GM20000 (cell line): ENCODE measurements at regions not wholly inside any gene's neighbourhood (a gene's known extent, or its start where the extent isn't known, plus 50 kb on each side); places are given as distances from the start of the nearest gene placed in this dataset.

ENCODE experiments used
- DNase-seq: peaks from one replicate; pipeline ENCODE4 v3.0.0; 2012; ENCODE audit warnings: low spot score
- TF ChIP-seq, protein P1 (sequence below): IDR thresholded peaks from 2 replicates; pipeline ENCODE4 v1.5.1; 2012; ENCODE audit warnings: mild to moderate bottlenecking, control low read depth; ENCODE audit errors: extremely low read depth, missing control alignments

DNA sequence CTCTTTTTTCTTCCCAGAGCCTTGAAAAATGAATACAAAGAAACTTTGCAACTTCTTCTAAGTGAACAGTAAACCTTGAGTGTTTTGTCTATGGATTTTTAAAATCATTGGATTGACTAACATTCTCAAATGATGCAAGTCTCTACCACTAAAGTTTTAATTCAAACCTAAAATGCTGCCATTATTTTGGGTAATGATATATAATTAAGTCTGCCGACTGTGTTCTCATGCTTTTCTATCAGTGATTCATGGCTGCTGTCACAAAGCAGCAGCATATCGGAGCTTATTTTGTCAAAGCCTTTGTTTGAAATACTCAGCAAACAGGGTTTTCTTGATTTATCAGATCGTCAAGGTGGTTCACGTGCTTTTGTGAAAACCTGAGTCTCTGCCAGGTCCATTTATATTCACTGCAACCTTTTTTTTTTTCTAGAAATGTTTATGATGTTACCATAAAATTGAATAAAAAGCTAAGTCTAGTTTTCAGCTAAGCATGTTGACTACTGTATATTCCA, 96.3 kb downstream of the GJA1 start:
- TF ChIP-seq, protein P1, sequence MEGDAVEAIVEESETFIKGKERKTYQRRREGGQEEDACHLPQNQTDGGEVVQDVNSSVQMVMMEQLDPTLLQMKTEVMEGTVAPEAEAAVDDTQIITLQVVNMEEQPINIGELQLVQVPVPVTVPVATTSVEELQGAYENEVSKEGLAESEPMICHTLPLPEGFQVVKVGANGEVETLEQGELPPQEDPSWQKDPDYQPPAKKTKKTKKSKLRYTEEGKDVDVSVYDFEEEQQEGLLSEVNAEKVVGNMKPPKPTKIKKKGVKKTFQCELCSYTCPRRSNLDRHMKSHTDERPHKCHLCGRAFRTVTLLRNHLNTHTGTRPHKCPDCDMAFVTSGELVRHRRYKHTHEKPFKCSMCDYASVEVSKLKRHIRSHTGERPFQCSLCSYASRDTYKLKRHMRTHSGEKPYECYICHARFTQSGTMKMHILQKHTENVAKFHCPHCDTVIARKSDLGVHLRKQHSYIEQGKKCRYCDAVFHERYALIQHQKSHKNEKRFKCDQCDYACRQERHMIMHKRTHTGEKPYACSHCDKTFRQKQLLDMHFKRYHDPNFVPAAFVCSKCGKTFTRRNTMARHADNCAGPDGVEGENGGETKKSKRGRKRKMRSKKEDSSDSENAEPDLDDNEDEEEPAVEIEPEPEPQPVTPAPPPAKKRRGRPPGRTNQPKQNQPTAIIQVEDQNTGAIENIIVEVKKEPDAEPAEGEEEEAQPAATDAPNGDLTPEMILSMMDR = no peak
- DNase-seq = no peak

DNA sequence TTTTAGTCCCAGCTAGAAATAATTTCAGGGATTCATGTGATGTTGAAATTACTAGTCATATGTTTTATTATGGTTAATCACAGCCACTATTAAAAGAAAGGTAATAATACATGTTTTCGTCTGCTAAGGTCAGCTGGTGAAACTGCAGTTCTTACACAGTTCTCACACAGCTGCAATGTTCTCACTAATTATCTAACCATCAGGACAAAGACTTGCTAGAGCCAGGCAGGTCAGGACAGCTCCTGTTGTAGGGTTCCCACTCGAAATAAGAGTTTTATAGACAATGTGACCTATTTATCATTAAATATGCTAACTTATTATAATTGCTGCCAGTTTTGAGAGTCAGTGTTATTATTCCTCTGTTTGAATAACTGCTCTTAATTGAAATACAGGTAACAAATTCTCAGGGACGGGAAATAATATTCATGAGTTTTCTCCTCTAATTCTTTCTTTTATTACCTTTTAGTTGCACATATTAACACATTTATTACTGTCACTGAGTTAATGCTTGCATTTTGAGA, 97.9 kb downstream of the GJA1 start:
- no peak for DNase-seq
- TF ChIP-seq, protein P1 = no peak

DNA sequence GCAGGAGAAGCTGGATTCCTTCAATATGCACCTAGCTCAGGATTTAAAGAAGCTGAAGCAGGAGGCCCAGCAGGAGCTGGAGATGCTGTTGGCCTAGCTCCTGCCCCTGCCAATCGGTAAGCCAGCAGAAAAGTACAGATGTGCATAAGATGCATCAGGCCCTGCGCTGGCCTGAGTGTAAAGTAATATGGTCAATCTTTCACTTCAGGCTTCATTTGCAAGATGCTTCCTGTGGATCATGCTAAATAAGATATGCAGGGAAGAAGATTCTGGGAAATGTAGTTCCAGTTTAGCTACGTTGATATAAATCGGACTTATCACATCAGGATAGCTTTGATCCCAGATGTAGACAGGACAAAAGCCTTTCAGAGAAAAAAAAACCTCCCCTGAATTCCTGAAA, 100.3 kb downstream of the GJA1 start:
- TF ChIP-seq, protein P1 = no peak
- no peak for DNase-seq

DNA sequence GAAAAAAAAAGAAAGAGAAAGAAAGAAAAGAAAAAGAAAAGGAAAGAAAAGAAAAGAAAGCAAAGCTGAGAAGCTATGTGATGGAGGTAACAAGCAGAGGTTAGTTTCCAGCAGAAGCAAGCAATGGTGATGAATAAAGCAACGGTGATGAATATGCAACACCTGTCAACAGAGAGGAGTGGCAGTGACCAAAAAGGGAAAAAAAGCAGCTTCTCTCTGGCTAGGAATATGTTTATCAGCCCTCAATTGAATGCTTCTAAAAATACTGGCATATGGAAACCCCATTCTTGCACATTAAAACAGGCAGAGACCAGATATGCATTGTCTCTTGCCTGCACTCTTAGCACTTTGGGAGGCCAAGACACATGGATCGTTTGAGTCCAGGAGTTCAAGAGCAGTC, 100.9 kb downstream of the GJA1 start:
- DNase-seq = no peak
- TF ChIP-seq, protein P1 = no peak

DNA sequence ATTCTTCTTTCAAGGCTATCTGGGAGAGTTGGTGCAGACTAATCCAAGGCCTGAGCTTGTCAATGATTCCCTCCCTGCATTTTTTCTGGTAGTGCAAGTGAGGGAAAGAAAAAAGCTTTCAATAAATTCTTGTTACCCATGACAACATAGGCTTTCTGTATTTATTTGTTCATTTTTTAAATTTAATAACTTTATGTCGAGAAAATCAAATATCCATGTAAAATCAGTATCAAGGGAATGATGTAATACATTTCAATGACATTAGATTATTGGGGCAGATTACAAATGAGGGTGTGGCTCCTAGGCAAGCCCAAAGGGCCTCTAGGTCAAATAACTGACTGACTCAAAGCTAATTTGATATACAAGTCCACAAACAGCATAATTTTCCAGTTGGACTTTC, 104.0 kb downstream of the GJA1 start:
- DNase-seq = no peak
- TF ChIP-seq, protein P1 = no peak

DNA sequence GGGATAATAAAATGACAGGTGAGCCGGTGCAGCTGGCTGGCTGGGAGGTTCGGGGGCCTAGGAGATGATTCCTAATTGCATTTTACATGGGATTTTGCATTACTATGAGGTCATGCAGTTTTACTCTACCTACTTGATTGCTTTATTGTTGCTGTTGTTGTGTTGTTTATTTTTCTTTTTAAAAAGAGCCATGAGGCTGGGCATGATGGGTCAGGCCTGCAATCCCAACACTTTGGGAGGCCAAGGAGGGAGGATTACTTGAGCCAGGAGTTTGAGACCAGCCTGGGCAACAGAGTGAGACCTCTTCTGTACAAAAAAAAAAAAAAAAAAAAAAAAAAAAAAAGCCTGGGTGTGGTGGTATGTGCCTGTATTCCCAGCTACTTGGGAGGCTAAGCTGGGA, 104.8 kb downstream of the GJA1 start:
- TF ChIP-seq, protein P1 = no peak
- DNase-seq = no peak

DNA sequence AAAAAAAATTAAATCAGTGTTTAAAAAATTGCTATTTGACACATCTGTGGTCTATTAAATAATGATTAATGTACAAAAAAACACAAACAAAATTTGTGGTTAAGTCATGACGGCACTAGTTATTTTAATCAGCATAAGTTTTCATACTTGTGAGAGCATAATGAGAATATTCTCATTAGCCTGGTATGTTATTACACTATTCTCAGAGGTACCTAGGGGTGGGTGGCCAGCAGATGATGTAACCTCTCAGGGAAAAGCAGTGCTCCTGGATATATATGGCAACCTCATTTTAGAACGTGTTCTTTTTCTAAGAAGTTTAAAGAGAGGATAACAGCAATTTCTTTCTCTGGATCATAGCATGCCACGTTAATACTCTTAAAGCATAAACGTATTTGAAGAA, 109.2 kb downstream of the GJA1 start:
- TF ChIP-seq, protein P1 = no peak
- DNase-seq = no peak
